Retinal pigment epithelial cell (primary cell): ENCODE measurements at regions not wholly inside any gene's neighbourhood (a gene's known extent, or its start where the extent isn't known, plus 50 kb on each side); places are given as distances from the start of the nearest gene placed in this dataset.

Experiments used
- DNase-seq: peaks from one replicate; pipeline ENCODE4 v3.0.0-alpha.2; 2010; ENCODE audit warnings: low read depth
- H3K4me3 ChIP-seq: 2 replicates; pipeline ENCODE4 v1.5.1; 2011; ENCODE audit warnings: mild to moderate bottlenecking, low read length, control low read depth, moderate library complexity
- CTCF ChIP-seq: conservative IDR thresholded peaks from 2 replicates; pipeline ENCODE4 v1.5.1; 2011; ENCODE audit warnings: low read depth, low read length, control low read depth, inconsistent platforms

DNA sequence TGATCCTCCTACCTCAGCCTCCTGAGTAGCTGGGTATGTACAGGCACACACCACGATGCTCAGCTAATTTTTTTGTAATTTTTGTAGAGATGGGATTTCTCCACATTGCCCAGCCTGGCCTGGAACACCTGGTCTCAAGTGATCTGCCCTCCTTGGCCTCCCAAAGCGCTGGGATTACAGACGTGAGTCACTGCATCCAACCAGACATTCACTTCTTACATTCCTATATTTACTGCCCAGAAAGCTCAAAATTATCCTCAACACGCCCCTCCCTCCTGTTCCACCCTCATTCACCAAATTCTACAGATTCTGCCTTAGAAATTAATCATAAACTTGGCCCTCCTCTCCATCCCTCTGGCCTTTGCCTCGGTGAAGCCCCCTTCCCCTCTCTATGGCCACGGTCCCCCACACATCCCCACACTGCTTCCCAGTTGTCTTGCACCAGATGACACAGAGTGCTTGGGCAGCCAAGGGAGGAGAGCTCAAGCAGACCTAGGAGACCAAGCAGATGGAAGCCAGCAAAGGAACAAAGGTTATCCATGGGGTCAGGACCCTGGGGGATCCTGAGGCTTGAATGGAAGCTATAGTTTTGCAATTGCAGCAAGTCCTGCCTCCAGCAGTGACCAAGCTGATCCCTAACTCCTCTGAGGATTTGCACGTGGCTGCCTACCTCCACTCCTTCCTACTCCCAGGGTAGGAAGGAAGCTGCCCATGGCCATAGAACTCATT lies 213.2 kb upstream of the FOXN3 start:
- H3K4me3 ChIP-seq = no peak overlapping the region
- TF ChIP-seq CTCF = no peak
- DNase-seq = no peak

GRCh38 chr14:89629383-89629782 lies 212.3 kb upstream of the FOXN3 start:
- no peak for DNase-seq
- no peak overlapping the region for H3K4me3 ChIP-seq
- TF ChIP-seq CTCF = no peak

- no peak for DNase-seq
- no peak overlapping the region for H3K4me3 ChIP-seq
- no peak for TF ChIP-seq CTCF
These were observed 211.5 kb upstream of the FOXN3 start for GRCh38 chr14:89628521-89628920.

DNA sequence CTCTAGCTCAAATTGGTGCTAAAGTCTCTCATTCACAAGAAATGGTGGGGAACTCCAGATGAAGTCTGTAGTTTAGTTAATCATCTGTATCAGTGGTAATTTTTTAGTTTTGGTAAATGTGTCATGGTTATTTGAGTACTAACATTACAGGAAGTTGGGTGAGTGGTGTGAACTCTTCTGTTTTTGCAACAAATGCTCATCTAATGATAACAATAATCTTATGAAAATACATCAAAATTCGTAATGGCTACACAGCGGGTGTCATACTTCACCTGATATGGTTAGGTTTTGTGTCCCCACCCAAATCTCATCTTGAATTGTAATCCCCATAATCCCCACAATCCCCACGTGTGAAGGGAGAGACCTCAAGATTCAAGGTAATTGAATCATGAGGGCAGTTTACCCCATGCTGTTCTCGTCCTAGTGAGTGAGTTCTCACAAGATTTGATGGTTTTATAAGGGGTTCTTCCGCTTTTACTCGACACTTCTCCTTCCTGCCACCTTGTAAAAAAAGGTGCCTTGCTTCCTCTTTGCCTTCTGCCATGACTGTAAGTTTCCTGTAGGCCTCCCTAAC lies 209.3 kb upstream of the FOXN3 start:
- no peak overlapping the region for H3K4me3 ChIP-seq
- TF ChIP-seq CTCF = no peak
- DNase-seq = no peak

DNA sequence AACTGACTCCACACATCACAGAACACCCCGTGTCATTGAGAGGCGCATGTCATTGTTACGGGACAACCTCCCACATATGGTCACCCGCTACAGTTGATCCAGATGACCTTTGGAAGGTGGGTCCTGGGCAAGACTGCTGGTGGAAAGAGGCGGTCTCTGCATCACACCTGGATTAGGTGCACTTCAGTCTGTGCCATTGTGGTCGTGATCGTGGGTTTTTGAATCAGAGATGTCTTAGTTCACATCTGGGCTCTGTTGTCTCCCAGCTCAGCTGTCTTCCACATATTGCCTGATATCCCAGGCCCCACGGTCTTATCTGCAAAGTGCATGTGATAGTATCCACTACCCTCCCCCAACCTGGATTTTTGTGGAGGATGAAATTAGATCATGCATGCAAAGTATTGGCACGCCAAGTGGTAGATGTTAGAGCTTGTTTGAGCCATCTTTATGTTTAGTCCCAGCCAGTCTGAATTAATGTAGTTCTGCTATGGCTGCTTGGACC lies 208.7 kb upstream of the FOXN3 start:
- no peak overlapping the region for H3K4me3 ChIP-seq
- no peak for DNase-seq
- no peak for TF ChIP-seq CTCF

- H3K4me3 ChIP-seq = no peak overlapping the region
- no peak for DNase-seq
- no peak for TF ChIP-seq CTCF
These were observed 208.2 kb upstream of the FOXN3 start for GRCh38 chr14:89625244-89625713.
